ENCODE measurements at regions not wholly inside any gene's neighbourhood (a gene's known extent, or its start where the extent isn't known, plus 50 kb on each side); places are given as distances from the start of the nearest gene placed in this dataset.
A peak's percentile ranks its signal among the peaks of the same experiment; 100 is the strongest.

- Histone ChIP-seq H2AFZ (ENCODE audit: low read depth, low read length) (peak overlapping the region; percentile 82), H3K9me1 (replicated peaks; ENCODE audit: control insufficient read depth, extremely low read depth, insufficient read depth, low read length) (no peaks in the 10 kb centered on the region), H4K20me1 (replicated peaks; ENCODE audit: control insufficient read depth, extremely low read depth, insufficient read depth, low read length) (no peaks in the 10 kb centered on the region), H3K9me3 (replicated peaks; ENCODE audit: control insufficient read depth, insufficient read depth, low read length) (no peaks in the 10 kb centered on the region), H3K27me3 (ENCODE audit: control insufficient read depth in 2 of 2, insufficient read depth in 2 of 2, low read length in 2 of 2) (no peaks in the 10 kb centered on the region), H3K27ac (ENCODE audit: insufficient read depth, low read depth, low read length) (no peak overlapping the region), H3K9ac (replicated peaks; ENCODE audit: extremely low read depth, insufficient read depth, low read length) (no peak overlapping the region), H3K4me3 (replicated peaks in 1 of 3; ENCODE audit: insufficient read depth in 1 of 3, low read depth in 1 of 3, low read length in 3 of 3) (no peak overlapping the region), H3K79me2 (ENCODE audit: control insufficient read depth, insufficient read depth, low read length) (no peaks in the 10 kb centered on the region), H3K4me1 (ENCODE audit: control insufficient read depth, extremely low read depth, insufficient read depth, low read length) (peaks cover 15% of the 10 kb centered on the region), H3K36me3 (ENCODE audit: control insufficient read depth in 2 of 2, extremely low read depth in 1 of 2, insufficient read depth in 2 of 2, low read length in 2 of 2) (no peaks in the 10 kb centered on the region), H3K4me2 (ENCODE audit: insufficient read depth, low read length) (no peak overlapping the region)
- CTCF ChIA-PET, result no interaction called here
- DNase-seq (ENCODE audit: low read depth, low spot score), result peak; percentile 31
- TF ChIP-seq GATA2 (IDR thresholded peaks at IDR 0.05; ENCODE audit: insufficient read depth, insufficient read length, low read depth, low read length) (no peak), EZH2 (IDR thresholded peaks at IDR 0.05; ENCODE audit: borderline replicate concordance, low read depth, low read length, severe bottlenecking) (no peak)
- no TSS peak for BruUV-seq (replicated peaks)
- POLR2A ChIA-PET, result interaction anchor here (0.6 kb wide), 1 partner anchor 53 kb away, joined by 3 read pairs; no protein-coding TSS in a partner anchor
- no peak for FAIRE-seq
- dilution Hi-C loops (cut with MboI; ENCODE audit: extremely low pct_ligation_motif_present, low sequenced_read_pairs) (no loop called here), intact Hi-C loops (cut with micrococcal nuclease) (no loop called here)
Observed at GRCh38 chr10:36181426-36182178, 539.5 kb upstream of the FZD8 start.

- H3K9me3 ChIP-seq (replicated peaks; ENCODE audit: control insufficient read depth, insufficient read depth, low read length), result no peaks in the 10 kb centered on the region
- intact Hi-C loops (cut with micrococcal nuclease) (no loop called here), dilution Hi-C loops (cut with MboI; ENCODE audit: extremely low pct_ligation_motif_present, low sequenced_read_pairs) (no loop called here)
- no peaks in the 10 kb centered on the region for H3K27me3 ChIP-seq (ENCODE audit: control insufficient read depth in 2 of 2, insufficient read depth in 2 of 2, low read length in 2 of 2)
- H3K4me2 ChIP-seq (ENCODE audit: insufficient read depth, low read length), result no peak overlapping the region
- H3K79me2 ChIP-seq (ENCODE audit: control insufficient read depth, insufficient read depth, low read length), result no peaks in the 10 kb centered on the region
- no peak for DNase-seq (ENCODE audit: low read depth, low spot score)
- no peak overlapping the region for H3K9ac ChIP-seq (replicated peaks; ENCODE audit: extremely low read depth, insufficient read depth, low read length)
- H3K9me1 ChIP-seq (replicated peaks; ENCODE audit: control insufficient read depth, extremely low read depth, insufficient read depth, low read length), result no peaks in the 10 kb centered on the region
- ChIA-PET POLR2A (no interaction called here), CTCF (interaction anchor here (1.4 to 1.8 kb wide), 2 partner anchors 12 to 543 kb away, joined by 3 to 4 read pairs; no protein-coding TSS in a partner anchor)
- no peaks in the 10 kb centered on the region for H3K36me3 ChIP-seq (ENCODE audit: control insufficient read depth in 2 of 2, extremely low read depth in 1 of 2, insufficient read depth in 2 of 2, low read length in 2 of 2)
- H4K20me1 ChIP-seq (replicated peaks; ENCODE audit: control insufficient read depth, extremely low read depth, insufficient read depth, low read length), result no peaks in the 10 kb centered on the region
- no TSS peak for BruUV-seq (replicated peaks)
- peaks cover 25% of the 10 kb centered on the region for H3K4me1 ChIP-seq (ENCODE audit: control insufficient read depth, extremely low read depth, insufficient read depth, low read length)
- no peak overlapping the region for H3K4me3 ChIP-seq (replicated peaks in 1 of 3; ENCODE audit: insufficient read depth in 1 of 3, low read depth in 1 of 3, low read length in 3 of 3)
- TF ChIP-seq CTCF (IDR thresholded peaks at IDR 0.05; ENCODE audit: extremely low read depth in 1 of 2, insufficient read depth in 1 of 2, low read depth in 1 of 2, low read length in 2 of 2) (no peak), POLR2A (IDR thresholded peaks at IDR 0.05; ENCODE audit: low read depth, low read length) (no peak), FOS (IDR thresholded peaks at IDR 0.05; ENCODE audit: borderline replicate concordance, insufficient read depth, low read length) (no peak), MYC (IDR thresholded peaks at IDR 0.05; ENCODE audit: low read depth, low read length) (no peak), POLR2AphosphoS5 (IDR thresholded peaks at IDR 0.05; ENCODE audit: insufficient read depth, low read depth, low read length) (no peak), JUN (IDR thresholded peaks at IDR 0.05; ENCODE audit: borderline replicate concordance, insufficient read depth, insufficient read length, low read depth) (no peak), MAX (IDR thresholded peaks at IDR 0.05; ENCODE audit: insufficient read depth, insufficient read length) (no peak), EZH2 (IDR thresholded peaks at IDR 0.05; ENCODE audit: borderline replicate concordance, low read depth, low read length, severe bottlenecking) (no peak), GATA2 (IDR thresholded peaks at IDR 0.05; ENCODE audit: insufficient read depth, insufficient read length, low read depth, low read length) (no peak)
- H2AFZ ChIP-seq (ENCODE audit: low read depth, low read length), result no peak overlapping the region
- FAIRE-seq, result no peak
- no peak overlapping the region for H3K27ac ChIP-seq (ENCODE audit: insufficient read depth, low read depth, low read length)
Observed at GRCh38 chr10:36178616-36179015, 536.5 kb upstream of the FZD8 start.

Data from endothelial cell of umbilical vein (primary cell).